ENCODE measurements at regions not wholly inside any gene's neighbourhood (a gene's known extent, or its start where the extent isn't known, plus 50 kb on each side); places are given as distances from the start of the nearest gene placed in this dataset.

GRCh38 chr12:130093380-130093779 lies 68.9 kb upstream of the FZD10 start:
- no peak for TF ChIP-seq CTCF (conservative IDR thresholded peaks at IDR 0.05)

GRCh38 chr12:130097342-130097741 lies 64.9 kb upstream of the FZD10 start:
- no peak for TF ChIP-seq CTCF (conservative IDR thresholded peaks at IDR 0.05)
- H3K27ac ChIP-seq = no peak overlapping the region

More at GRCh38 chr12:130093380-130093779, 68.9 kb upstream of the FZD10 start:
- H3K27ac ChIP-seq = no peak overlapping the region

- 0 out of 2 replicates have a peak overlapping the region, but pooled peaks have one; percentile 8 for H3K27ac ChIP-seq
- no peak for TF ChIP-seq CTCF (conservative IDR thresholded peaks at IDR 0.05)
Observed at GRCh38 chr12:130097798-130098255, 64.4 kb upstream of the FZD10 start.

GRCh38 chr12:130098301-130099005 lies 63.8 kb upstream of the FZD10 start:
- no peak for TF ChIP-seq CTCF (conservative IDR thresholded peaks at IDR 0.05)
- 0 out of 2 replicates have a peak overlapping the region, but pooled peaks have one; percentile 8 for H3K27ac ChIP-seq

GRCh38 chr12:130100634-130101362 lies 61.5 kb upstream of the FZD10 start:
- TF ChIP-seq CTCF (conservative IDR thresholded peaks at IDR 0.05) = no peak
- no peak overlapping the region for H3K27ac ChIP-seq

GRCh38 chr12:130101370-130101769 lies 60.9 kb upstream of the FZD10 start:
- no peak overlapping the region for H3K27ac ChIP-seq
- no peak for TF ChIP-seq CTCF (conservative IDR thresholded peaks at IDR 0.05)

- H3K27ac ChIP-seq = no peak overlapping the region
- no peak for TF ChIP-seq CTCF (conservative IDR thresholded peaks at IDR 0.05)
Observed at GRCh38 chr12:130102266-130102665, 60.0 kb upstream of the FZD10 start.

Measured in VCaP (cell line).